Keratinocyte (primary cell): ENCODE measurements at regions not wholly inside any gene's neighbourhood (a gene's known extent, or its start where the extent isn't known, plus 50 kb on each side); places are given as distances from the start of the nearest gene placed in this dataset.

ENCODE experiments used
- DNase-seq: peaks from one replicate; pipeline ENCODE4 v3.0.0-alpha.2; 2011; ENCODE audit warnings: low read depth, missing footprints, low spot score
- FAIRE-seq: peaks from 2 replicates; lab custom pipeline; 2011; peaks lifted over from hg19 to GRCh38; lab: Jason Lieb, UNC
- H2AFZ ChIP-seq: 2 replicates; pipeline ENCODE4 v1.6.0; 2012; ENCODE audit warnings: low read length, control low read depth, inconsistent platforms; ENCODE audit not compliant: control insufficient read depth
- H3K27ac ChIP-seq: 2 replicates; pipeline ENCODE4 v1.5.1; 2011; ENCODE audit warnings: low read length; ENCODE audit not compliant: control insufficient read depth, insufficient read depth
- H3K27me3 ChIP-seq: 3 replicates; pipeline ENCODE4 v1.6.0; 2011; ENCODE audit warnings: low read length; ENCODE audit not compliant: control insufficient read depth, insufficient read depth; ENCODE audit errors: extremely low read depth
- H3K36me3 ChIP-seq, 2 experiments: 2 replicates in 1 of 2; 3 replicates in 1 of 2; pipeline ENCODE4 v1.5.1; 2011; ENCODE audit warnings: low read length in 2 of 2, mild to moderate bottlenecking in 1 of 2; ENCODE audit not compliant: control insufficient read depth in 2 of 2, insufficient read depth in 2 of 2; ENCODE audit errors: extremely low read depth in 1 of 2
- H3K4me1 ChIP-seq: 3 replicates; pipeline ENCODE4 v1.5.1; 2011; ENCODE audit warnings: low read length; ENCODE audit not compliant: control insufficient read depth, insufficient read depth; ENCODE audit errors: extremely low read depth
- H3K4me2 ChIP-seq: 3 replicates; pipeline ENCODE4 v1.6.0; 2011; ENCODE audit warnings: low read depth, low read length; ENCODE audit not compliant: control insufficient read depth, insufficient read depth; ENCODE audit errors: extremely low read depth
- H3K4me3 ChIP-seq, 3 experiments: fragments of 200-600 bp in 1 of 3; sonication (generic) in 1 of 3; 2 replicates in 2 of 3; 3 replicates in 1 of 3; pipeline ENCODE4 v1.5.1; 2011 to 2016; ENCODE audit warnings: low read length in 3 of 3, mild to moderate bottlenecking in 3 of 3, control low read depth in 2 of 3, inconsistent platforms in 1 of 3, low read depth in 1 of 3, mixed read lengths in 1 of 3, mixed run types in 1 of 3, moderate library complexity in 1 of 3; ENCODE audit not compliant: control insufficient read depth in 2 of 3, insufficient read depth in 2 of 3; ENCODE audit errors: extremely low read depth in 1 of 3
- H3K79me2 ChIP-seq: 2 replicates; pipeline ENCODE4 v1.6.0; 2012; ENCODE audit warnings: low read length; ENCODE audit not compliant: control insufficient read depth, insufficient read depth
- H3K9ac ChIP-seq: 3 replicates; pipeline ENCODE4 v1.6.0; 2011; ENCODE audit warnings: low read length; ENCODE audit not compliant: control insufficient read depth, insufficient read depth; ENCODE audit errors: extremely low read depth
- H3K9me1 ChIP-seq: 3 replicates; pipeline ENCODE4 v1.6.0; 2011; ENCODE audit warnings: low read length; ENCODE audit not compliant: control insufficient read depth, insufficient read depth; ENCODE audit errors: extremely low read depth
- H3K9me3 ChIP-seq: 2 replicates; pipeline ENCODE4 v1.5.1; 2012; ENCODE audit warnings: low read depth, low read length; ENCODE audit not compliant: control insufficient read depth
- H4K20me1 ChIP-seq: 3 replicates; pipeline ENCODE4 v1.6.0; 2011; ENCODE audit warnings: low read length; ENCODE audit not compliant: control insufficient read depth, insufficient read depth; ENCODE audit errors: extremely low read depth
- EZH2 ChIP-seq: IDR thresholded peaks from one replicate; pipeline ENCODE4 v1.6.1; 2012; ENCODE audit warnings: inconsistent platforms, mild to moderate bottlenecking, low read length, moderate library complexity
- dilution Hi-C: fragments of 300-500 bp; cut with MboI; formaldehyde crosslinking; loops from one replicate; pipeline ENCODE4 v1.7.0; 2020; ENCODE audit warnings: low sequenced_read_pairs; ENCODE audit not compliant: extremely low pct_ligation_motif_present
- TF ChIP-seq, protein P1 (sequence below), 3 experiments: IDR thresholded peaks in 1 of 3; conservative IDR thresholded peaks in 1 of 3; optimal IDR thresholded peaks in 1 of 3; 2 replicates in 2 of 3; 3 replicates in 1 of 3; pipeline versions ENCODE3 to v1.5.1; 2011; ENCODE audit warnings: low read length in 3 of 3, mild to moderate bottlenecking in 3 of 3, moderate library complexity in 2 of 3, control low read depth in 1 of 3, inconsistent platforms in 1 of 3; ENCODE audit not compliant: insufficient read depth in 2 of 3; ENCODE audit errors: extremely low read depth in 1 of 3

DNA sequence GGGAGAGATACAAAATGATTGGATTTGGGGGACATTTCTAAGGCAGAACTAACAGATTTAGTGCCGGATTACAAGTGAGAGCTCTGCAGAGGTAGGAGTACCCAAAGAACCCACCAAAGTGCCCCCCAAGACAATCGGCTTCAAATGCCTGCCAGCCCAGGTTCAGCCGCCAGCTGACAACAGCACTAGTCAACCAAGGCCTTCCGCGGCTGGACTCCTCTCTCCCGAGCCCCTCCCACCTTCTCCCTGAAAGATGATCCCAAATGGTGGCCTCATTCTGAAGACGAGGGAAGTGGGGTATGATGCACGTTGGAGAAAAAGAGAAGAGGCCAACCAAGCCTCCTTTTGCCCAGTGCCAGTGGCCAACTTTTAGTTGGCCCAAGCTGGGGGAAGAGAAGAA lies 210.4 kb upstream of the SLC30A5 start:
- Histone ChIP-seq H3K27ac (no peak overlapping the region), H3K27me3 (no peaks in the 10 kb centered on the region), H3K9ac (no peak overlapping the region), H2AFZ (no peak overlapping the region), H3K4me1 (no peaks in the 10 kb centered on the region), H3K36me3 (no peaks in the 10 kb centered on the region), H4K20me1 (no peaks in the 10 kb centered on the region), H3K9me1 (no peaks in the 10 kb centered on the region), H3K79me2 (no peaks in the 10 kb centered on the region), H3K9me3 (no peaks in the 10 kb centered on the region), H3K4me3 (no peak overlapping the region), H3K4me2 (no peak overlapping the region)
- dilution Hi-C loops = no loop called here
- FAIRE-seq (no peak), DNase-seq (no peak)
- TF ChIP-seq EZH2 = no peak
- TF ChIP-seq, protein P1, sequence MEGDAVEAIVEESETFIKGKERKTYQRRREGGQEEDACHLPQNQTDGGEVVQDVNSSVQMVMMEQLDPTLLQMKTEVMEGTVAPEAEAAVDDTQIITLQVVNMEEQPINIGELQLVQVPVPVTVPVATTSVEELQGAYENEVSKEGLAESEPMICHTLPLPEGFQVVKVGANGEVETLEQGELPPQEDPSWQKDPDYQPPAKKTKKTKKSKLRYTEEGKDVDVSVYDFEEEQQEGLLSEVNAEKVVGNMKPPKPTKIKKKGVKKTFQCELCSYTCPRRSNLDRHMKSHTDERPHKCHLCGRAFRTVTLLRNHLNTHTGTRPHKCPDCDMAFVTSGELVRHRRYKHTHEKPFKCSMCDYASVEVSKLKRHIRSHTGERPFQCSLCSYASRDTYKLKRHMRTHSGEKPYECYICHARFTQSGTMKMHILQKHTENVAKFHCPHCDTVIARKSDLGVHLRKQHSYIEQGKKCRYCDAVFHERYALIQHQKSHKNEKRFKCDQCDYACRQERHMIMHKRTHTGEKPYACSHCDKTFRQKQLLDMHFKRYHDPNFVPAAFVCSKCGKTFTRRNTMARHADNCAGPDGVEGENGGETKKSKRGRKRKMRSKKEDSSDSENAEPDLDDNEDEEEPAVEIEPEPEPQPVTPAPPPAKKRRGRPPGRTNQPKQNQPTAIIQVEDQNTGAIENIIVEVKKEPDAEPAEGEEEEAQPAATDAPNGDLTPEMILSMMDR (optimal IDR thresholded peaks at IDR 0.05 in 1 of 3, IDR thresholded peaks at IDR 0.05 in 1 of 3, conservative IDR thresholded peaks at IDR 0.05 in 1 of 3; ENCODE audit: extremely low read depth in 1 of 3, insufficient read depth in 2 of 3, low read length in 3 of 3) = no peak

DNA sequence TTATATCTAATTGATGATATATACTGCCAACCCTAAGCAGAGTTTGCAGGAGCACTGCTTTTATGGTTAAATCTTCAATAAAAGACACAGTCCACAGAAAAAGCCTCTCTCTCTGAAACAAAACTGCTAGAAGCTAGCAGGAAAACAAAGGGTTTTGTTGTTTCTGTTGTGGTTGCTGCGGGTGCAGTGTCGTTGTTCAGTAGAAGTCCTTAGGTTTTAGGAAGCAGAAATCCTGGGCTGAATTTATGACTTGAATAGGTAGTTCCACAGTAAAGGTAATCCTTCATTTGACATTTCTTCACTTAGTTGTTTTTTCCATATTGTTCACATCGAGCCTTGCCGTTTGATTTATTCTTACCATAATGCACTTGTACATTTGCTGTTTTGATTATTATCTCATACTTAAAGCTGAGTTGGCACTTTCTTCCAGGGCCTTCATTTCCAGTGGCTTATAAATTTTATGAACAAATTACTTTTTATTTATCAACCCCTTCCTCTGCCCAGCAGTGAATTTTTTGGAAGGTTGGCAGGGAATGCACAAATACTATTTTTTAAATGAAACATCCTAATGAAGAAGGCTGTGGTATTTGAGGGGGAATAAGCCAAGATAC lies 209.6 kb upstream of the SLC30A5 start:
- Histone ChIP-seq H3K27ac (no peak overlapping the region), H3K9me1 (no peaks in the 10 kb centered on the region), H3K9ac (no peak overlapping the region), H3K4me1 (no peaks in the 10 kb centered on the region), H4K20me1 (no peaks in the 10 kb centered on the region), H3K36me3 (no peaks in the 10 kb centered on the region), H2AFZ (no peak overlapping the region), H3K27me3 (no peaks in the 10 kb centered on the region), H3K4me3 (no peak overlapping the region), H3K79me2 (no peaks in the 10 kb centered on the region), H3K9me3 (no peaks in the 10 kb centered on the region), H3K4me2 (no peak overlapping the region)
- dilution Hi-C loops = no loop called here
- TF ChIP-seq EZH2 = no peak
- TF ChIP-seq, protein P1 (optimal IDR thresholded peaks at IDR 0.05 in 1 of 3, IDR thresholded peaks at IDR 0.05 in 1 of 3, conservative IDR thresholded peaks at IDR 0.05 in 1 of 3; ENCODE audit: extremely low read depth in 1 of 3, insufficient read depth in 2 of 3, low read length in 3 of 3) = no peak
- no peak for DNase-seq
- FAIRE-seq = no peak
